H9 (cell line): ENCODE measurements at regions not wholly inside any gene's neighbourhood (a gene's known extent, or its start where the extent isn't known, plus 50 kb on each side); places are given as distances from the start of the nearest gene placed in this dataset.

Source experiments
- DNase-seq: peaks from one replicate; pipeline ENCODE4 v3.0.0-alpha.2; 2017
- H2AFZ ChIP-seq: one replicate; pipeline ENCODE4 v1.6.1; 2013; ENCODE audit warnings: mild to moderate bottlenecking, low read length, control low read depth, moderate library complexity
- H2AK5ac ChIP-seq: 2 replicates; pipeline ENCODE4 v1.6.1; 2013; ENCODE audit warnings: low read length, control low read depth, mixed read lengths; ENCODE audit not compliant: insufficient read length
- H2BK120ac ChIP-seq: one replicate; pipeline ENCODE4 v1.6.1; 2013; ENCODE audit warnings: low read depth, mild to moderate bottlenecking, low read length, control low read depth, inconsistent platforms; ENCODE audit not compliant: poor library complexity, severe bottlenecking
- H2BK12ac ChIP-seq: 2 replicates; pipeline ENCODE4 v1.6.1; 2013; ENCODE audit warnings: low read length, control low read depth, mixed read lengths, low read depth; ENCODE audit not compliant: insufficient read length
- H2BK15ac ChIP-seq: 2 replicates; pipeline ENCODE4 v1.6.1; 2013; ENCODE audit warnings: low read depth, low read length, control low read depth
- H2BK20ac ChIP-seq: one replicate; pipeline ENCODE4 v1.6.1; 2013; ENCODE audit warnings: low read depth, mild to moderate bottlenecking, low read length, control low read depth, inconsistent platforms; ENCODE audit not compliant: poor library complexity, severe bottlenecking
- H2BK5ac ChIP-seq: 2 replicates; pipeline ENCODE4 v1.6.1; 2013; ENCODE audit warnings: low read length, control low read depth, mixed read lengths; ENCODE audit not compliant: insufficient read length
- H3K14ac ChIP-seq: 2 replicates; pipeline ENCODE4 v1.6.1; 2013; ENCODE audit warnings: low read length, control low read depth; ENCODE audit not compliant: insufficient read depth
- H3K18ac ChIP-seq: 2 replicates; pipeline ENCODE4 v1.6.1; 2013; ENCODE audit warnings: low read depth, mild to moderate bottlenecking, mixed read lengths, low read length, control low read depth; ENCODE audit not compliant: insufficient read length
- H3K23ac ChIP-seq: 2 replicates; pipeline ENCODE4 v1.6.1; 2013; ENCODE audit warnings: low read length, control low read depth, mixed read lengths, low read depth; ENCODE audit not compliant: insufficient read length
- H3K23me2 ChIP-seq: 2 replicates; pipeline ENCODE4 v1.6.1; 2013; ENCODE audit warnings: low read depth, mild to moderate bottlenecking, mixed read lengths, low read length, control low read depth; ENCODE audit not compliant: insufficient read length, poor library complexity, severe bottlenecking
- H3K27ac ChIP-seq: 2 replicates; pipeline ENCODE4 v1.5.1; 2013; ENCODE audit warnings: low read length, control low read depth, mixed read lengths, low read depth; ENCODE audit not compliant: insufficient read length
- H3K27me3 ChIP-seq: 2 replicates; pipeline ENCODE4 v1.6.1; 2013; ENCODE audit warnings: low read length, control low read depth, inconsistent platforms; ENCODE audit not compliant: insufficient read depth
- H3K4ac ChIP-seq: 2 replicates; pipeline ENCODE4 v1.6.1; 2013; ENCODE audit warnings: low read depth, mild to moderate bottlenecking, control low read depth, inconsistent platforms, low read length, moderate library complexity
- H3K4me1 ChIP-seq: 2 replicates; pipeline ENCODE4 v1.6.1; 2013; ENCODE audit warnings: low read length, control low read depth, inconsistent platforms; ENCODE audit not compliant: insufficient read depth
- H3K4me2 ChIP-seq: 2 replicates; pipeline ENCODE4 v1.6.1; 2013; ENCODE audit warnings: low read length, control low read depth, mixed read lengths; ENCODE audit not compliant: insufficient read length, insufficient read depth
- H3K56ac ChIP-seq: 2 replicates; pipeline ENCODE4 v1.6.1; 2013; ENCODE audit warnings: low read depth, mild to moderate bottlenecking, mixed read lengths, low read length, control low read depth; ENCODE audit not compliant: insufficient read length
- H3K79me1 ChIP-seq: 2 replicates; pipeline ENCODE4 v1.6.1; 2013; ENCODE audit warnings: low read depth, mild to moderate bottlenecking, moderate library complexity, low read length, control low read depth, inconsistent platforms; ENCODE audit not compliant: insufficient read depth, poor library complexity, severe bottlenecking
- H3K79me2 ChIP-seq: 2 replicates; pipeline ENCODE4 v1.6.1; 2013; ENCODE audit warnings: low read length, control low read depth, inconsistent platforms; ENCODE audit not compliant: insufficient read depth
- H3K9ac ChIP-seq: 2 replicates; pipeline ENCODE4 v1.6.1; 2013; ENCODE audit warnings: low read length, control low read depth, mixed read lengths; ENCODE audit not compliant: insufficient read length; ENCODE audit errors: extremely low read depth
- H3K9me3 ChIP-seq: one replicate; pipeline ENCODE4 v1.6.1; 2013; ENCODE audit warnings: low read depth, low read length, inconsistent platforms; ENCODE audit not compliant: control insufficient read depth
- H3T11ph ChIP-seq: one replicate; pipeline ENCODE4 v1.6.1; 2013; ENCODE audit warnings: mild to moderate bottlenecking, low read length, control low read depth, inconsistent platforms
- H4K20me1 ChIP-seq: one replicate; pipeline ENCODE4 v1.6.1; 2013; ENCODE audit not compliant: control insufficient read depth, insufficient read length, insufficient read depth
- H4K5ac ChIP-seq: 2 replicates; pipeline ENCODE4 v1.6.1; 2013; ENCODE audit warnings: low read depth, mild to moderate bottlenecking, mixed read lengths, low read length, control low read depth; ENCODE audit not compliant: insufficient read length
- H4K8ac ChIP-seq: replicated peaks from 2 replicates; pipeline ENCODE4 v1.6.1; 2013; ENCODE audit warnings: low read length, control low read depth, mixed read lengths, low read depth; ENCODE audit not compliant: insufficient read length
- H4K91ac ChIP-seq: 2 replicates; pipeline ENCODE4 v1.6.1; 2013; ENCODE audit warnings: low read depth, mild to moderate bottlenecking, moderate library complexity, mixed read lengths, low read length, control low read depth; ENCODE audit not compliant: insufficient read length
- H3K27ac Mint-ChIP-seq, 3 experiments: 2 replicates in 2 of 3; 3 replicates in 1 of 3; pipeline ENCODE4 v1.8.0; 2020 to 2021; ENCODE audit warnings: mixed read lengths in 3 of 3, mild to moderate bottlenecking in 1 of 3, moderate library complexity in 1 of 3
- H3K27me3 Mint-ChIP-seq: 2 replicates; pipeline ENCODE4 v1.8.0; 2021; ENCODE audit warnings: low read depth, mild to moderate bottlenecking, moderate library complexity, mixed read lengths
- H3K36me3 Mint-ChIP-seq, 3 experiments: 2 replicates in 2 of 3; 3 replicates in 1 of 3; pipeline ENCODE4 v1.8.0; 2020 to 2021; ENCODE audit warnings: low read depth in 3 of 3, mixed read lengths in 3 of 3; ENCODE audit not compliant: insufficient read depth in 1 of 3
- H3K4me1 Mint-ChIP-seq, 2 experiments: 2 replicates each; pipeline ENCODE4 v1.8.0; 2020; ENCODE audit warnings: mixed read lengths in 2 of 2
- H3K4me3 Mint-ChIP-seq, 2 experiments: 2 replicates in 1 of 2; 3 replicates in 1 of 2; pipeline ENCODE4 v1.8.0; 2020 to 2021; ENCODE audit warnings: mild to moderate bottlenecking in 2 of 2, mixed read lengths in 2 of 2, moderate library complexity in 1 of 2
- H3K9me3 Mint-ChIP-seq, 2 experiments: 2 replicates in 1 of 2; 3 replicates in 1 of 2; pipeline ENCODE4 v1.8.0; 2020; ENCODE audit warnings: mild to moderate bottlenecking in 2 of 2, mixed read lengths in 2 of 2, moderate library complexity in 1 of 2
- WGBS: extraction: QIAGEN DNeasy Blood & Tissue Kit; methylation state at CpG from one replicate; pipeline ENCODE4 v1.1.7; 2013; ENCODE audit warnings: missing lambda C conversion rate, low lambda C conversion rate, mixed read lengths; ENCODE audit not compliant: insufficient read length; ENCODE audit errors: extremely low coverage; 5-methylcytosine and 5-hydroxymethylcytosine counted together
- TF ChIP-seq, protein P1 (sequence below): fragments of 200-600 bp; sonication (generic); conservative IDR thresholded peaks from 3 replicates; pipeline ENCODE4 v1.8.0; 2021; ENCODE audit warnings: antibody characterized with exemption, mild to moderate bottlenecking

DNA sequence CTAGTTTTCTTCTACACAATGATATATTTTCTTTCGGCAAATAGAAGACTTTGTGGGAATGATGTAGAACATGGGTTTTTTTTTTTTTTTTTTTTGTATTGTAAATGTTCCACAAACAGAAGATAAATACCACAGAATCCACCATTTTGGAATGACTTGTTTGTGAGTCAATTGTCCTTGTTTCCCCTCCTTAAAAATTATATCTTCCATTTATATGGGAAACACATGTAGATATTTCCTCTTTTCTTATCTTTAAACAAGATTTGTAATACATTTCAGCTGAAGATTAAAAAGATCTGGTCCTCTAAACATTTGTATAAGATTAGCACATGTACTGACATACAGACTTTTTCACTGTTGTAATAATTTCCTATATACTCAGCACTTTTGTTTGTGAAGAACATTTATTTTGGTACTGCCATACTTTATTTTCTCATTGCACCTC lies 304.6 kb downstream of the SPRY1 start:
- Histone ChIP-seq H3K56ac (no peak overlapping the region), H3K79me2 (no peaks in the 10 kb centered on the region), H2BK20ac (no peak overlapping the region), H2AFZ (no peak overlapping the region), H3K27ac (no peak overlapping the region), H3K14ac (no peak overlapping the region), H3K4ac (no peak overlapping the region), H2BK12ac (no peak overlapping the region), H4K8ac (no peak overlapping the region), H3K23me2 (no peaks in the 10 kb centered on the region), H3K79me1 (no peaks in the 10 kb centered on the region), H3K27me3 (no peaks in the 10 kb centered on the region), H2BK120ac (no peak overlapping the region), H4K5ac (no peak overlapping the region), H3K4me1 (no peaks in the 10 kb centered on the region), H3K9me3 (no peaks in the 10 kb centered on the region), H3K4me2 (no peak overlapping the region), H2AK5ac (no peak overlapping the region), H4K20me1 (no peaks in the 10 kb centered on the region), H2BK5ac (no peak overlapping the region), H3T11ph (no peak overlapping the region), H3K23ac (no peak overlapping the region), H3K18ac (no peak overlapping the region), H4K91ac (no peak overlapping the region), H3K9ac (no peak overlapping the region), H2BK15ac (no peak overlapping the region)
- Mint-ChIP-seq H3K36me3 (peaks cover 0 to 6% (median 2%) of the 10 kb centered on the region in 3 experiments; a peak in 2 of 7 replicates), H3K9me3 (peaks cover 2 to 4% of the 10 kb centered on the region in 2 experiments; a peak in 2 of 5 replicates), H3K27ac (no peak overlapping the region), H3K4me1 (no peaks in the 10 kb centered on the region), H3K27me3 (no peaks in the 10 kb centered on the region), H3K4me3 (no peak overlapping the region)
- WGBS, result no CpG with 5 or more reads among the region's 1 CpG
- TF ChIP-seq, protein P1, sequence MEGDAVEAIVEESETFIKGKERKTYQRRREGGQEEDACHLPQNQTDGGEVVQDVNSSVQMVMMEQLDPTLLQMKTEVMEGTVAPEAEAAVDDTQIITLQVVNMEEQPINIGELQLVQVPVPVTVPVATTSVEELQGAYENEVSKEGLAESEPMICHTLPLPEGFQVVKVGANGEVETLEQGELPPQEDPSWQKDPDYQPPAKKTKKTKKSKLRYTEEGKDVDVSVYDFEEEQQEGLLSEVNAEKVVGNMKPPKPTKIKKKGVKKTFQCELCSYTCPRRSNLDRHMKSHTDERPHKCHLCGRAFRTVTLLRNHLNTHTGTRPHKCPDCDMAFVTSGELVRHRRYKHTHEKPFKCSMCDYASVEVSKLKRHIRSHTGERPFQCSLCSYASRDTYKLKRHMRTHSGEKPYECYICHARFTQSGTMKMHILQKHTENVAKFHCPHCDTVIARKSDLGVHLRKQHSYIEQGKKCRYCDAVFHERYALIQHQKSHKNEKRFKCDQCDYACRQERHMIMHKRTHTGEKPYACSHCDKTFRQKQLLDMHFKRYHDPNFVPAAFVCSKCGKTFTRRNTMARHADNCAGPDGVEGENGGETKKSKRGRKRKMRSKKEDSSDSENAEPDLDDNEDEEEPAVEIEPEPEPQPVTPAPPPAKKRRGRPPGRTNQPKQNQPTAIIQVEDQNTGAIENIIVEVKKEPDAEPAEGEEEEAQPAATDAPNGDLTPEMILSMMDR, result no peak
- no peak for DNase-seq
